ENCODE measurements at regions not wholly inside any gene's neighbourhood (a gene's known extent, or its start where the extent isn't known, plus 50 kb on each side); places are given as distances from the start of the nearest gene placed in this dataset.

DNA sequence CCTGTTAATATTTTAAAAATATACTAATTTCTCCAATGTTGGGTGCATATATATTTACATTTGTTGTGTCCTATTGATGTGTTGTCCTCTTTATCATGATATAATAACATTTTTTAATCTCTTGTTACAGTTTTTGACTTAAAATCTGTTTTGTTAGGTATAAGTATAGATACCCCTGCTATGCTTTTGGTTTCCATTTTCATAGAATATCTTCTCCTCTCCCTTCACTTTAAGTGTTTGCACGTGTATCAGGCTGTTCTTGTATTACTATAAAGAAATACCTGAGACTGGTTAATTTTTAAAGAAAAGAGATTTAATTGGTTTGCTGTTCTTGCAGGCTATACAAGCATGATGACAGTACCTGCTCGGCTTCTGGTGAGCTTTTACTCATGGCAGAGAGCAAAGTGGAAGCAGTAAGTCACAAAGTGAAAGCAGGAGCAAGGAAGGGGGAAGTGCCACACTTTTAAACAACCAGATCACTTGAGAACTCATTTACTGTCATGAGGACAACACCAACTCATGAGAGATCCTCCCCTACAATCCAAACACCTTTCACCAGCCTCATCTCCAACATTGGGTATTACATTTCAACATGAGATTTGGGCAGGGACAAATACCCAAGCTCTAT is 340.5 kb upstream of the SYNCRIP start:
- Histone ChIP-seq H3K9ac (ENCODE audit: low read depth in 1 of 3, low read length in 3 of 3) (no peak overlapping the region), H3K4me1 (ENCODE audit: control insufficient read depth in 3 of 3, insufficient read depth in 3 of 3, low read length in 3 of 3) (no peaks in the 10 kb centered on the region), H3K4me3 (ENCODE audit: low read length in 3 of 3) (no peak overlapping the region), H3K27ac (ENCODE audit: low read depth, low read length) (no peak overlapping the region), H3K36me3 (ENCODE audit: control insufficient read depth in 3 of 3, insufficient read depth in 3 of 3, low read length in 3 of 3) (no peaks in the 10 kb centered on the region), H3K9me3 (ENCODE audit: control insufficient read depth in 3 of 3, low read length in 3 of 3) (peaks cover 4 to 10% (median 5%) of the 10 kb centered on the region in 3 donors), H3K27me3 (ENCODE audit: control insufficient read depth in 3 of 3, insufficient read depth in 3 of 3, low read length in 3 of 3) (no peaks in the 10 kb centered on the region)

DNA sequence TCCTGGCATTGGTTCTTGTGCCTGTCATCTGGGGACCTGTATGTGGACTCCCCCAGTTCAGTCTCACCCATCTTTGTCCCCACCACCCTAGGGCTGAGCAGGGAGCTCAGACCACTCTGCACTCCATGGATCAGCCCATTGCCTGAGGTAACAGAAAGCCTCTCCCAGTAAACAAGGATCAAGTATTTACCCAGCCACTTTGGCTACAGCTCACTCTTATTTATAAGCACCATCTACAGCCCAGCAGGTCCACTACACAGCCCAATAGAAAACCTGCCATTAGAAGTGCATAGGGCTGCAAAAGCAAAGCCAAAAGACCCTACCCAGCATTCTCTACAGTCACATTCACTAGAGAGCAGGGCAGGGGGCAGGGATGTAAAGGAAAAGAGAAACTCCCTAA is 335.0 kb upstream of the SYNCRIP start:
- Histone ChIP-seq H3K27ac (ENCODE audit: low read depth, low read length) (no peak overlapping the region), H3K27me3 (ENCODE audit: control insufficient read depth in 3 of 3, insufficient read depth in 3 of 3, low read length in 3 of 3) (no peaks in the 10 kb centered on the region), H3K36me3 (ENCODE audit: control insufficient read depth in 3 of 3, insufficient read depth in 3 of 3, low read length in 3 of 3) (no peaks in the 10 kb centered on the region), H3K4me3 (ENCODE audit: low read length in 3 of 3) (no peak overlapping the region), H3K4me1 (ENCODE audit: control insufficient read depth in 3 of 3, insufficient read depth in 3 of 3, low read length in 3 of 3) (no peaks in the 10 kb centered on the region), H3K9me3 (ENCODE audit: control insufficient read depth in 3 of 3, low read length in 3 of 3) (peaks cover 0 to 2% (median 0%) of the 10 kb centered on the region in 3 donors), H3K9ac (ENCODE audit: low read depth in 1 of 3, low read length in 3 of 3) (no peak overlapping the region)

DNA sequence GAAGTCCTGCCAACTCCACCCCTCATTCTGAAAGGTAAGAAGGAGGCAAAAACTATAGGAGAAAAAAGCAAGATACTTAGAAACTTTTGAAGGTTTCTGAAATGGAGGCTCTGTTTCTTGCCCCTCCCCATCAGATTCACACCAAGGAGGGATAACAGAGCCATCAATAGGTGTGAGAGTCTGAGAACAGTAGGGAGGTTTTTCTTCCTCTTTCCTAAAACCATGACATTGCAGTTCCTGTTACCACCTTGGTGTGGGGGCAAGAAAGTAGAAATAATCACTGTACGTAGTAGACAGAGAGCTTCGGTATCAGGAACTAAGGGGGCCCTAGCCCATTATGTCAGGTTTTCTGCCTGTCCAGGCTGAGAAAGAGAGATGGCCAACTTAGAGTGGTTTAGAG is 333.3 kb upstream of the SYNCRIP start:
- no peak overlapping the region for H3K9ac ChIP-seq (ENCODE audit: low read depth in 1 of 3, low read length in 3 of 3)
- H3K4me1 ChIP-seq (ENCODE audit: control insufficient read depth in 3 of 3, insufficient read depth in 3 of 3, low read length in 3 of 3) = no peaks in the 10 kb centered on the region
- no peaks in the 10 kb centered on the region for H3K27me3 ChIP-seq (ENCODE audit: control insufficient read depth in 3 of 3, insufficient read depth in 3 of 3, low read length in 3 of 3)
- H3K36me3 ChIP-seq (ENCODE audit: control insufficient read depth in 3 of 3, insufficient read depth in 3 of 3, low read length in 3 of 3) = no peaks in the 10 kb centered on the region
- H3K4me3 ChIP-seq (ENCODE audit: low read length in 3 of 3) = no peak overlapping the region
- H3K27ac ChIP-seq (ENCODE audit: low read depth, low read length) = no peak overlapping the region
- H3K9me3 ChIP-seq (ENCODE audit: control insufficient read depth in 3 of 3, low read length in 3 of 3) = peaks cover 0 to 2% (median 0%) of the 10 kb centered on the region in 3 donors

DNA sequence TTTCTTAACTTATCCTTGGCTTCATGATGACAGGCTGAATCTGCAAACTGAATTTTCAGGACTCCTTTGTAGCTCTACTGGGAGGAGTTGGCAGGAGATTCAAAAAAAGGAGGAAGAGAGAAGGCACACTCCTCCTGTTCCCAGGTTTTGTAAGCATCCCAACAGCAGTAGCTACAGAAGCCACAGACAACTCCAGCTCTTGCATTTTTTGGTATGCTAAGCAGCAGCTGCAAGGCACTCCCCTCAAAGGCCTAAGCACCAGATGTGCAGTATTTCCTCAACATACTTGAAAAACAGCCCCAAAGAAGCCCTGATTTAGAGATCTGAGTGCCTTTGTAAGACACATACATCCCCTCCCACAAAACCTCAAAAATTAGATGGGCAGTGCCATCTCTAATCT is 328.6 kb upstream of the SYNCRIP start:
- Histone ChIP-seq H3K27ac (ENCODE audit: low read depth, low read length) (no peak overlapping the region), H3K9me3 (ENCODE audit: control insufficient read depth in 3 of 3, low read length in 3 of 3) (no peaks in the 10 kb centered on the region), H3K36me3 (ENCODE audit: control insufficient read depth in 3 of 3, insufficient read depth in 3 of 3, low read length in 3 of 3) (no peaks in the 10 kb centered on the region), H3K4me3 (ENCODE audit: low read length in 3 of 3) (no peak overlapping the region), H3K27me3 (ENCODE audit: control insufficient read depth in 3 of 3, insufficient read depth in 3 of 3, low read length in 3 of 3) (no peaks in the 10 kb centered on the region), H3K4me1 (ENCODE audit: control insufficient read depth in 3 of 3, insufficient read depth in 3 of 3, low read length in 3 of 3) (no peaks in the 10 kb centered on the region), H3K9ac (ENCODE audit: low read depth in 1 of 3, low read length in 3 of 3) (no peak overlapping the region)

- Histone ChIP-seq H3K9ac (ENCODE audit: low read depth in 1 of 3, low read length in 3 of 3) (no peak overlapping the region), H3K4me1 (ENCODE audit: control insufficient read depth in 3 of 3, insufficient read depth in 3 of 3, low read length in 3 of 3) (no peaks in the 10 kb centered on the region), H3K4me3 (ENCODE audit: low read length in 3 of 3) (no peak overlapping the region), H3K27ac (ENCODE audit: low read depth, low read length) (no peak overlapping the region), H3K36me3 (ENCODE audit: control insufficient read depth in 3 of 3, insufficient read depth in 3 of 3, low read length in 3 of 3) (no peaks in the 10 kb centered on the region), H3K9me3 (ENCODE audit: control insufficient read depth in 3 of 3, low read length in 3 of 3) (no peaks in the 10 kb centered on the region), H3K27me3 (ENCODE audit: control insufficient read depth in 3 of 3, insufficient read depth in 3 of 3, low read length in 3 of 3) (no peaks in the 10 kb centered on the region)
These were observed 324.1 kb upstream of the SYNCRIP start for GRCh38 chr6:85966828-85967227.

DNA sequence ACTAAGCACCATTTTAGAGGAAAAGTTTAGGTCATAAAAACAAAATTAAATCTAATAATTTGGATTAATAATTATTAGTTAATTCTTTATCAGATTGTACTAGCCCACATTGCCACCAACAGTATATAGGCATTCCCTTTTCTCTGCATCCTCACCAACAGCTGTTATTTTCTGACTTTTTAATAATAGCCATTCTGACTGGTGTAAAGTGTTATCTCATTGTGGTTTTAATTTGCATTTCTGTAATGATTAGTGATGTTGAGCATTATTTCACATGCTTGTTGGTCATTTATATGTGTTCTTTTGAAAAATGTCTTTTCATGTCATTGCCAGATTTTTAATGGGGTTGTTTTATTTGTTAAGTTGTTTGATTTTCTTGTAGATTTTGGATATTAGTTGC is 319.1 kb upstream of the SYNCRIP start:
- no peak overlapping the region for H3K9ac ChIP-seq (ENCODE audit: low read depth in 1 of 3, low read length in 3 of 3)
- no peaks in the 10 kb centered on the region for H3K4me1 ChIP-seq (ENCODE audit: control insufficient read depth in 3 of 3, insufficient read depth in 3 of 3, low read length in 3 of 3)
- no peaks in the 10 kb centered on the region for H3K36me3 ChIP-seq (ENCODE audit: control insufficient read depth in 3 of 3, insufficient read depth in 3 of 3, low read length in 3 of 3)
- no peak overlapping the region for H3K27ac ChIP-seq (ENCODE audit: low read depth, low read length)
- no peaks in the 10 kb centered on the region for H3K9me3 ChIP-seq (ENCODE audit: control insufficient read depth in 3 of 3, low read length in 3 of 3)
- H3K27me3 ChIP-seq (ENCODE audit: control insufficient read depth in 3 of 3, insufficient read depth in 3 of 3, low read length in 3 of 3) = no peaks in the 10 kb centered on the region
- H3K4me3 ChIP-seq (ENCODE audit: low read length in 3 of 3) = no peak overlapping the region

DNA sequence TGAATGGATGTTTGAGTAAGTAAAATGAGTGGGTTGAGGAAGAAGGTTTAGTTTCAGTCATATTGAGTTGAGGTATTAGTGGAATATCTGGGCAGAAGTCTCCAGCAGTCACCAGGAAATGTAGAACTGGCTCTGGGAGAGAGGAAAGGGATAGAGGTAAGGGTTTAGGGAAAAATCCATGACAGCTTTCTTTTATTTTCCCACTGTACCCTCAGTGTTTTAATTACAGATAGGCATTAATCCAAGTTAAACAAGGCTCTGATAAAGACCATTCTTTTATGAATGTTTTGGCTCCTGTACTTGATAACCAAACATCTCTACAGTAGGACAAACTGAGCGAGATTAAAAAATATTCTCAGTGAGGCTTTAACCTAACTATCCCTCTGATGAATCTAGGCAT is 318.4 kb upstream of the SYNCRIP start:
- H3K27me3 ChIP-seq (ENCODE audit: control insufficient read depth in 3 of 3, insufficient read depth in 3 of 3, low read length in 3 of 3) = no peaks in the 10 kb centered on the region
- no peaks in the 10 kb centered on the region for H3K9me3 ChIP-seq (ENCODE audit: control insufficient read depth in 3 of 3, low read length in 3 of 3)
- H3K36me3 ChIP-seq (ENCODE audit: control insufficient read depth in 3 of 3, insufficient read depth in 3 of 3, low read length in 3 of 3) = no peaks in the 10 kb centered on the region
- H3K4me3 ChIP-seq (ENCODE audit: low read length in 3 of 3) = no peak overlapping the region
- H3K4me1 ChIP-seq (ENCODE audit: control insufficient read depth in 3 of 3, insufficient read depth in 3 of 3, low read length in 3 of 3) = no peaks in the 10 kb centered on the region
- H3K27ac ChIP-seq (ENCODE audit: low read depth, low read length) = no peak overlapping the region
- H3K9ac ChIP-seq (ENCODE audit: low read depth in 1 of 3, low read length in 3 of 3) = no peak overlapping the region

GRCh38 chr6:85948481-85948880 is 305.8 kb upstream of the SYNCRIP start:
- H3K9ac ChIP-seq (ENCODE audit: low read depth in 1 of 3, low read length in 3 of 3) = no peak overlapping the region
- no peak overlapping the region for H3K27ac ChIP-seq (ENCODE audit: low read depth, low read length)
- no peaks in the 10 kb centered on the region for H3K27me3 ChIP-seq (ENCODE audit: control insufficient read depth in 3 of 3, insufficient read depth in 3 of 3, low read length in 3 of 3)
- H3K36me3 ChIP-seq (ENCODE audit: control insufficient read depth in 3 of 3, insufficient read depth in 3 of 3, low read length in 3 of 3) = no peaks in the 10 kb centered on the region
- H3K4me1 ChIP-seq (ENCODE audit: control insufficient read depth in 3 of 3, insufficient read depth in 3 of 3, low read length in 3 of 3) = no peaks in the 10 kb centered on the region
- no peaks in the 10 kb centered on the region for H3K9me3 ChIP-seq (ENCODE audit: control insufficient read depth in 3 of 3, low read length in 3 of 3)
- no peak overlapping the region for H3K4me3 ChIP-seq (ENCODE audit: low read length in 3 of 3)

DNA sequence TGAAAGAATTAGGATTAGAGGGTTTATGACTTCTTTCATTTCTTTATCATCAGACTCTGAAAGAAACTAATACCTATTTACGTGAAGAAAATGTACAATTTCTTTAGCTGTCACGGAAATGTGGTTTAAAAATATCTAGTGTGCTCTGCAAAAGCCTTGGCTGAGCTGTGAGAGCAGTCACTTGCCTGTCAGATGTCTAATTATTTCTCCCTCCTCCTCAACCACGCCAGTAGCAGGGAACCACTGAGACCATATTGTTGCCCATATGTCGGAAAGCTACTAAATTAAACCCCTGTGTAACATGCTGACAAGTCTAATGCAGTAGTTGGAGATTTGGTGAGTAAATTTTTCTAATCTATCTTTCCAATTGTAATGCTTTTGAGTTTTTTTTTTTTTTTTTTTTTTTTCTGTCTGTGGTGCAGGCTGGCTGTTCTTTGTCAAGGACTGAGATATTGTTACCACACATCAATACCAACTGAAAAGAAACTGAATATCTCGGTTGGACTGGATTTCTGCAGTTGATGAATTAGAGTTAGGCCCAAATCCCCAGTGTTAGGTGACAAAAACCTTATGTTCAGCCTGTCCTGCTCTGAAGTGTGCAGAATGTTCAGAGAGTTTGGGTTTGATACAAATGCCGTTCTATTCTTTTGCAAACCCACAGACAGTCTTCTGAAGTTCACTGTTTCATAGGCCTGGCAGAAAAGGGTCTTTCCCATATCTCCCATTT is 302.9 kb upstream of the SYNCRIP start:
- no peaks in the 10 kb centered on the region for H3K4me1 ChIP-seq (ENCODE audit: control insufficient read depth in 3 of 3, insufficient read depth in 3 of 3, low read length in 3 of 3)
- no peak overlapping the region for H3K4me3 ChIP-seq (ENCODE audit: low read length in 3 of 3)
- no peaks in the 10 kb centered on the region for H3K9me3 ChIP-seq (ENCODE audit: control insufficient read depth in 3 of 3, low read length in 3 of 3)
- H3K9ac ChIP-seq (ENCODE audit: low read depth in 1 of 3, low read length in 3 of 3) = no peak overlapping the region
- H3K27ac ChIP-seq (ENCODE audit: low read depth, low read length) = no peak overlapping the region
- H3K27me3 ChIP-seq (ENCODE audit: control insufficient read depth in 3 of 3, insufficient read depth in 3 of 3, low read length in 3 of 3) = no peaks in the 10 kb centered on the region
- H3K36me3 ChIP-seq (ENCODE audit: control insufficient read depth in 3 of 3, insufficient read depth in 3 of 3, low read length in 3 of 3) = no peaks in the 10 kb centered on the region

DNA sequence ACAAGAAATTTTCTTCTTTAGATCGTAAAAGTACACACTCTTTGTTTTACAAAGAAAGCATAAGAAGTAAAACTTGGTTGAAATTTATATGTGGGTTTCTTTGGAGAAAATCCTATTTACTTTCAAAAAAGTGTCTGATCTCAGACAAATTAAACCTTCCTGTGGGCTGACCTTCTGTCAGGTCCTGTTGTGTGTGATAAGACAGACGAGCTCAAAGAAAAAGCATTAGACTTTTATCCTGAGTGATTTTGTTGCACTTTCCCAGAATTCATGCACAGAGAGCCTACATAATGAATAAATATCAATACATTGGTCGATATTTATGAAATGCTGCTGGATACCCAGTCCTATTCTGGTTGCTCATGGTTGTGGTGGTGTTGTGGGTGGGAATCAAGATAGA is 302.1 kb upstream of the SYNCRIP start:
- H3K27ac ChIP-seq (ENCODE audit: low read depth, low read length) = no peak overlapping the region
- no peaks in the 10 kb centered on the region for H3K9me3 ChIP-seq (ENCODE audit: control insufficient read depth in 3 of 3, low read length in 3 of 3)

More for the DNA sequence above, 302.1 kb upstream of the SYNCRIP start:
- no peaks in the 10 kb centered on the region for H3K36me3 ChIP-seq (ENCODE audit: control insufficient read depth in 3 of 3, insufficient read depth in 3 of 3, low read length in 3 of 3)
- no peaks in the 10 kb centered on the region for H3K27me3 ChIP-seq (ENCODE audit: control insufficient read depth in 3 of 3, insufficient read depth in 3 of 3, low read length in 3 of 3)
- H3K4me1 ChIP-seq (ENCODE audit: control insufficient read depth in 3 of 3, insufficient read depth in 3 of 3, low read length in 3 of 3) = no peaks in the 10 kb centered on the region
- H3K4me3 ChIP-seq (ENCODE audit: low read length in 3 of 3) = no peak overlapping the region
- no peak overlapping the region for H3K9ac ChIP-seq (ENCODE audit: low read depth in 1 of 3, low read length in 3 of 3)
